HEK293T (cell line): ENCODE measurements at regions not wholly inside any gene's neighbourhood (a gene's known extent, or its start where the extent isn't known, plus 50 kb on each side); places are given as distances from the start of the nearest gene placed in this dataset.

ENCODE experiments used
- BHLHE40 ChIP-seq: fragments of 450-650 bp; IDR thresholded peaks from 2 replicates; pipeline ENCODE4 v1.6.1; 2016; ENCODE audit warnings: mild to moderate bottlenecking, moderate library complexity, borderline replicate concordance
- CTBP1 ChIP-seq: fragments of 450-650 bp; IDR thresholded peaks from 2 replicates; pipeline ENCODE4 v1.6.1; 2016; ENCODE audit warnings: borderline replicate concordance
- FOXM1 ChIP-seq: fragments of 450-650 bp; IDR thresholded peaks from 2 replicates; pipeline ENCODE4 v1.6.1; 2017; ENCODE audit warnings: mild to moderate bottlenecking, borderline replicate concordance
- HDGF ChIP-seq: fragments of 450-650 bp; IDR thresholded peaks from 2 replicates; pipeline ENCODE4 v1.6.1; 2017; ENCODE audit warnings: antibody characterized with exemption, borderline replicate concordance

DNA sequence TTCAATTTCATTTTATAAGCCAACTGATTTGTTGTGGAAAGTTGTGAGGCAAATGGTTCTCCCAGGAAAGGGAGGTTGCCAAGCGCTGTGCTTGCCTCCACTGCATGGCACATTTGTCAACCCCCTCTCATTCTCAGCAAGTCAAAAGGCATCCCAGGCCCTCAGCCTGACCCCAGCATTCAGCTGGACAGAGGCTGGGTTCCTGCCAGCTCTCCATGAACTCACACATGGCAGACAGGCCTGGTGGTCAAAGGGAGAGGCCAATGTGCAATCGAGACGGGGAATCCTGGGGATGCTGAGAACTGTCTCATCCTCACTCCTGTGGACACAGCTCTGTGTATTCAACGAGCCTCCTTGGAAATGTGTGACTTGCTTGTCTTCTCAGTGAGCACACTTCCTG lies 106.0 kb upstream of the CDH4 start:
- no peak for TF ChIP-seq CTBP1
- TF ChIP-seq HDGF = no peak
- TF ChIP-seq FOXM1 = no peak
- TF ChIP-seq BHLHE40 = no peak
